H9 (cell line): ENCODE measurements at regions not wholly inside any gene's neighbourhood (a gene's known extent, or its start where the extent isn't known, plus 50 kb on each side); places are given as distances from the start of the nearest gene placed in this dataset.

Experiments
- DNase-seq: peaks from one replicate; pipeline ENCODE4 v3.0.0-alpha.2; 2017
- H2AFZ ChIP-seq: one replicate; pipeline ENCODE4 v1.6.1; 2013; ENCODE audit warnings: mild to moderate bottlenecking, low read length, control low read depth, moderate library complexity
- H2AK5ac ChIP-seq: 2 replicates; pipeline ENCODE4 v1.6.1; 2013; ENCODE audit warnings: low read length, control low read depth, mixed read lengths; ENCODE audit not compliant: insufficient read length
- H2BK120ac ChIP-seq: one replicate; pipeline ENCODE4 v1.6.1; 2013; ENCODE audit warnings: low read depth, mild to moderate bottlenecking, low read length, control low read depth, inconsistent platforms; ENCODE audit not compliant: poor library complexity, severe bottlenecking
- H2BK12ac ChIP-seq: 2 replicates; pipeline ENCODE4 v1.6.1; 2013; ENCODE audit warnings: low read length, control low read depth, mixed read lengths, low read depth; ENCODE audit not compliant: insufficient read length
- H2BK15ac ChIP-seq: 2 replicates; pipeline ENCODE4 v1.6.1; 2013; ENCODE audit warnings: low read depth, low read length, control low read depth
- H2BK20ac ChIP-seq: one replicate; pipeline ENCODE4 v1.6.1; 2013; ENCODE audit warnings: low read depth, mild to moderate bottlenecking, low read length, control low read depth, inconsistent platforms; ENCODE audit not compliant: poor library complexity, severe bottlenecking
- H2BK5ac ChIP-seq: 2 replicates; pipeline ENCODE4 v1.6.1; 2013; ENCODE audit warnings: low read length, control low read depth, mixed read lengths; ENCODE audit not compliant: insufficient read length
- H3K14ac ChIP-seq: 2 replicates; pipeline ENCODE4 v1.6.1; 2013; ENCODE audit warnings: low read length, control low read depth; ENCODE audit not compliant: insufficient read depth
- H3K18ac ChIP-seq: 2 replicates; pipeline ENCODE4 v1.6.1; 2013; ENCODE audit warnings: low read depth, mild to moderate bottlenecking, mixed read lengths, low read length, control low read depth; ENCODE audit not compliant: insufficient read length
- H3K23ac ChIP-seq: 2 replicates; pipeline ENCODE4 v1.6.1; 2013; ENCODE audit warnings: low read length, control low read depth, mixed read lengths, low read depth; ENCODE audit not compliant: insufficient read length
- H3K23me2 ChIP-seq: 2 replicates; pipeline ENCODE4 v1.6.1; 2013; ENCODE audit warnings: low read depth, mild to moderate bottlenecking, mixed read lengths, low read length, control low read depth; ENCODE audit not compliant: insufficient read length, poor library complexity, severe bottlenecking
- H3K27ac ChIP-seq: 2 replicates; pipeline ENCODE4 v1.5.1; 2013; ENCODE audit warnings: low read length, control low read depth, mixed read lengths, low read depth; ENCODE audit not compliant: insufficient read length
- H3K27me3 ChIP-seq: 2 replicates; pipeline ENCODE4 v1.6.1; 2013; ENCODE audit warnings: low read length, control low read depth, inconsistent platforms; ENCODE audit not compliant: insufficient read depth
- H3K4ac ChIP-seq: 2 replicates; pipeline ENCODE4 v1.6.1; 2013; ENCODE audit warnings: low read depth, mild to moderate bottlenecking, control low read depth, inconsistent platforms, low read length, moderate library complexity
- H3K4me1 ChIP-seq: 2 replicates; pipeline ENCODE4 v1.6.1; 2013; ENCODE audit warnings: low read length, control low read depth, inconsistent platforms; ENCODE audit not compliant: insufficient read depth
- H3K4me2 ChIP-seq: 2 replicates; pipeline ENCODE4 v1.6.1; 2013; ENCODE audit warnings: low read length, control low read depth, mixed read lengths; ENCODE audit not compliant: insufficient read length, insufficient read depth
- H3K56ac ChIP-seq: 2 replicates; pipeline ENCODE4 v1.6.1; 2013; ENCODE audit warnings: low read depth, mild to moderate bottlenecking, mixed read lengths, low read length, control low read depth; ENCODE audit not compliant: insufficient read length
- H3K79me1 ChIP-seq: 2 replicates; pipeline ENCODE4 v1.6.1; 2013; ENCODE audit warnings: low read depth, mild to moderate bottlenecking, moderate library complexity, low read length, control low read depth, inconsistent platforms; ENCODE audit not compliant: insufficient read depth, poor library complexity, severe bottlenecking
- H3K79me2 ChIP-seq: 2 replicates; pipeline ENCODE4 v1.6.1; 2013; ENCODE audit warnings: low read length, control low read depth, inconsistent platforms; ENCODE audit not compliant: insufficient read depth
- H3K9ac ChIP-seq: 2 replicates; pipeline ENCODE4 v1.6.1; 2013; ENCODE audit warnings: low read length, control low read depth, mixed read lengths; ENCODE audit not compliant: insufficient read length; ENCODE audit errors: extremely low read depth
- H3K9me3 ChIP-seq: one replicate; pipeline ENCODE4 v1.6.1; 2013; ENCODE audit warnings: low read depth, low read length, inconsistent platforms; ENCODE audit not compliant: control insufficient read depth
- H3T11ph ChIP-seq: one replicate; pipeline ENCODE4 v1.6.1; 2013; ENCODE audit warnings: mild to moderate bottlenecking, low read length, control low read depth, inconsistent platforms
- H4K20me1 ChIP-seq: one replicate; pipeline ENCODE4 v1.6.1; 2013; ENCODE audit not compliant: control insufficient read depth, insufficient read length, insufficient read depth
- H4K5ac ChIP-seq: 2 replicates; pipeline ENCODE4 v1.6.1; 2013; ENCODE audit warnings: low read depth, mild to moderate bottlenecking, mixed read lengths, low read length, control low read depth; ENCODE audit not compliant: insufficient read length
- H4K8ac ChIP-seq: replicated peaks from 2 replicates; pipeline ENCODE4 v1.6.1; 2013; ENCODE audit warnings: low read length, control low read depth, mixed read lengths, low read depth; ENCODE audit not compliant: insufficient read length
- H4K91ac ChIP-seq: 2 replicates; pipeline ENCODE4 v1.6.1; 2013; ENCODE audit warnings: low read depth, mild to moderate bottlenecking, moderate library complexity, mixed read lengths, low read length, control low read depth; ENCODE audit not compliant: insufficient read length
- H3K27ac Mint-ChIP-seq, 3 experiments: 2 replicates in 2 of 3; 3 replicates in 1 of 3; pipeline ENCODE4 v1.8.0; 2020 to 2021; ENCODE audit warnings: mixed read lengths in 3 of 3, mild to moderate bottlenecking in 1 of 3, moderate library complexity in 1 of 3
- H3K27me3 Mint-ChIP-seq: 2 replicates; pipeline ENCODE4 v1.8.0; 2021; ENCODE audit warnings: low read depth, mild to moderate bottlenecking, moderate library complexity, mixed read lengths
- H3K36me3 Mint-ChIP-seq, 3 experiments: 2 replicates in 2 of 3; 3 replicates in 1 of 3; pipeline ENCODE4 v1.8.0; 2020 to 2021; ENCODE audit warnings: low read depth in 3 of 3, mixed read lengths in 3 of 3; ENCODE audit not compliant: insufficient read depth in 1 of 3
- H3K4me1 Mint-ChIP-seq, 2 experiments: 2 replicates each; pipeline ENCODE4 v1.8.0; 2020; ENCODE audit warnings: mixed read lengths in 2 of 2
- H3K4me3 Mint-ChIP-seq, 2 experiments: 2 replicates in 1 of 2; 3 replicates in 1 of 2; pipeline ENCODE4 v1.8.0; 2020 to 2021; ENCODE audit warnings: mild to moderate bottlenecking in 2 of 2, mixed read lengths in 2 of 2, moderate library complexity in 1 of 2
- H3K9me3 Mint-ChIP-seq, 2 experiments: 2 replicates in 1 of 2; 3 replicates in 1 of 2; pipeline ENCODE4 v1.8.0; 2020; ENCODE audit warnings: mild to moderate bottlenecking in 2 of 2, mixed read lengths in 2 of 2, moderate library complexity in 1 of 2
- WGBS: extraction: QIAGEN DNeasy Blood & Tissue Kit; methylation state at CpG from one replicate; pipeline ENCODE4 v1.1.7; 2013; ENCODE audit warnings: missing lambda C conversion rate, low lambda C conversion rate, mixed read lengths; ENCODE audit not compliant: insufficient read length; ENCODE audit errors: extremely low coverage; 5-methylcytosine and 5-hydroxymethylcytosine counted together
- TF ChIP-seq, protein P1 (sequence below): fragments of 200-600 bp; sonication (generic); conservative IDR thresholded peaks from 3 replicates; pipeline ENCODE4 v1.8.0; 2021; ENCODE audit warnings: antibody characterized with exemption, mild to moderate bottlenecking

DNA sequence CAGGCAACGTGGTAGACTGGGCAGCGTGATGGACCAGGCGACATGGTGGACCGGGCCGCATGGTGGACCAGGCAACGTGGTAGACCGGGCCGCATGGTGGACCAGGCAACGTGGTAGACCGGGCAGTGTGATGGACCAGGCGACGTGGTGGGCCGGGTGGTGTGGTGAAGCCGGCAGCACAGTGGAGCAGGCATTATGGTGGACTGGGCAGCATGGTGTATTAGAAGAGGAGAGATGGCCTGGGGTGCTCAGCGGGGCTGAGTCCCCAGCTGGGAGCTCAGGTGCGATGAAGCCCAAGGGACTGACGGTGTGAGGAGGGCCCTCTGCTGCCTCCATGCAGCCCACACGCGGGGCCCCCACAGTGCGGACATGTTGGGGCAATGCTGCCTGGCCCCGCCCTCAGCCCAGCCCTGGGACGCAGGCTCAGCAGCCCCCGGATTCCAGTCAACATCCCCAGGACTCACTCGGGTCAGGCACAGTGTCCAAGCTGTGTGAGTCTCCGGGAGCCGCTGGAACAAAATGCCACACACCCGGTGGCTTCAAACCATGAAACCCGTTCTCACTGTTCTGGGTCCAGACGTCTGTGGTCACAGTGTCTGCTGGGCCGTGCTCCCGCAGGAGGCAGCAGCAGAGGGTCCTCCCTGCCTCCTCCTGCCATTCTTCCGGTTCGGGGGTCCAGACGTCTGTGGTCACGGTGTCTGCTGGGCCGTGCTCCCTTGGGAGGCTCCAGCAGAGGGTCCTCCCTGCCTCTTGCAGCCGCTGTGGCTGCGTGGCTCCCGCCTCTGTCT is 1084.9 kb downstream of the BRD1 start:
- H3K9me3 Mint-ChIP-seq: no peaks in the 10 kb centered on the region; a peak in 2 of 5 replicates
- no peak overlapping the region for H4K91ac ChIP-seq
- H2AFZ ChIP-seq: no peak overlapping the region
- H2BK12ac ChIP-seq: no peak overlapping the region
- no peak for DNase-seq
- H2AK5ac ChIP-seq: no peak overlapping the region
- no peaks in the 10 kb centered on the region for H3K27me3 ChIP-seq
- TF ChIP-seq, protein P1, sequence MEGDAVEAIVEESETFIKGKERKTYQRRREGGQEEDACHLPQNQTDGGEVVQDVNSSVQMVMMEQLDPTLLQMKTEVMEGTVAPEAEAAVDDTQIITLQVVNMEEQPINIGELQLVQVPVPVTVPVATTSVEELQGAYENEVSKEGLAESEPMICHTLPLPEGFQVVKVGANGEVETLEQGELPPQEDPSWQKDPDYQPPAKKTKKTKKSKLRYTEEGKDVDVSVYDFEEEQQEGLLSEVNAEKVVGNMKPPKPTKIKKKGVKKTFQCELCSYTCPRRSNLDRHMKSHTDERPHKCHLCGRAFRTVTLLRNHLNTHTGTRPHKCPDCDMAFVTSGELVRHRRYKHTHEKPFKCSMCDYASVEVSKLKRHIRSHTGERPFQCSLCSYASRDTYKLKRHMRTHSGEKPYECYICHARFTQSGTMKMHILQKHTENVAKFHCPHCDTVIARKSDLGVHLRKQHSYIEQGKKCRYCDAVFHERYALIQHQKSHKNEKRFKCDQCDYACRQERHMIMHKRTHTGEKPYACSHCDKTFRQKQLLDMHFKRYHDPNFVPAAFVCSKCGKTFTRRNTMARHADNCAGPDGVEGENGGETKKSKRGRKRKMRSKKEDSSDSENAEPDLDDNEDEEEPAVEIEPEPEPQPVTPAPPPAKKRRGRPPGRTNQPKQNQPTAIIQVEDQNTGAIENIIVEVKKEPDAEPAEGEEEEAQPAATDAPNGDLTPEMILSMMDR: no peak
- no peak overlapping the region for H3K9ac ChIP-seq
- no peaks in the 10 kb centered on the region for H4K20me1 ChIP-seq
- no peaks in the 10 kb centered on the region for H3K79me1 ChIP-seq
- H3K27me3 Mint-ChIP-seq: no peaks in the 10 kb centered on the region
- no peak overlapping the region for H2BK15ac ChIP-seq
- no peak overlapping the region for H3K27ac ChIP-seq
- peak overlapping the region in 1 of 3 experiments; percentile 70; a peak in 3 of 7 replicates for H3K27ac Mint-ChIP-seq
- no peaks in the 10 kb centered on the region for H3K9me3 ChIP-seq
- no peak overlapping the region for H2BK5ac ChIP-seq
- H3K79me2 ChIP-seq: no peaks in the 10 kb centered on the region
- no peak overlapping the region for H3T11ph ChIP-seq
- no peak overlapping the region for H3K18ac ChIP-seq
- H3K36me3 Mint-ChIP-seq: peaks cover 0 to 5% (median 2%) of the 10 kb centered on the region in 3 experiments; a peak in 2 of 7 replicates
- H2BK20ac ChIP-seq: no peak overlapping the region
- no peak overlapping the region for H2BK120ac ChIP-seq
- H3K4me2 ChIP-seq: no peak overlapping the region
- no peaks in the 10 kb centered on the region for H3K23me2 ChIP-seq
- no peak overlapping the region for H3K4me3 Mint-ChIP-seq
- no peak overlapping the region for H3K4ac ChIP-seq
- no peak overlapping the region for H3K56ac ChIP-seq
- H3K14ac ChIP-seq: no peak overlapping the region
- H3K4me1 Mint-ChIP-seq: no peaks in the 10 kb centered on the region
- H4K5ac ChIP-seq: no peak overlapping the region
- H4K8ac ChIP-seq: no peak overlapping the region
- no peak overlapping the region for H3K23ac ChIP-seq
- no peaks in the 10 kb centered on the region for H3K4me1 ChIP-seq
- WGBS: no CpG with 5 or more reads among the region's 39 CpGs
